SK-N-MC (cell line): ENCODE measurements at regions not wholly inside any gene's neighbourhood (a gene's known extent, or its start where the extent isn't known, plus 50 kb on each side); places are given as distances from the start of the nearest gene placed in this dataset.

Source experiments
- EZH2 ChIP-seq: fragments of 200-600 bp; sonication (generic); IDR thresholded peaks from one replicate; pipeline ENCODE4 v1.6.1; 2017; ENCODE audit warnings: antibody characterized with exemption
- FOXP2 ChIP-seq: optimal IDR thresholded peaks from 2 replicates; pipeline ENCODE3; 2011; ENCODE audit warnings: mild to moderate bottlenecking, moderate library complexity; ENCODE audit not compliant: insufficient read depth; ENCODE audit errors: extremely low read length, control extremely low read depth
- POLR2AphosphoS5 ChIP-seq: IDR thresholded peaks from 2 replicates; pipeline ENCODE4 v1.6.1; 2012; ENCODE audit warnings: mild to moderate bottlenecking, low read depth, low read length, borderline replicate concordance

DNA sequence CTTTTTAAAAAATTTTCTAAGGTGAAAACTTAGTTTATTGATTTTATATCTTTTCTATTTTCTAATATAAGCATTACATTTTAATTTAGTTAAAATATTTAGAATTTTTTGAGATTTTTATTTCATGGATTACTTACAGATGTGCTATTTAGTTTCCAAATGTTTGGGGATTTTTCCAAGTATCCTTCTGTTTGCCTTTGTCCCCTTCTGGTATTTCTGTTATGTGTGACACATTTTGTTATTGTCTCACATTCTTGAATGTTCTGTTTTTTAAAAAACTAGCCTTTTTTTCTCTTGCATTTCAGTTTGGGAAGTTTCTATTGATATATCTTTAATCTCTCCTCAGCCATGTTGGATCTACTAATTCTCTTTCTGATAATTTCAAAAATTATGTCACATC lies 234.9 kb downstream of the FAM170A start:
- TF ChIP-seq POLR2AphosphoS5 (no peak), EZH2 (no peak), FOXP2 (no peak)
